Posterior cingulate gyrus (tissue), 11 donors: ENCODE measurements at regions not wholly inside any gene's neighbourhood (a gene's known extent, or its start where the extent isn't known, plus 50 kb on each side); places are given as distances from the start of the nearest gene placed in this dataset.

Experiments used
- DNase-seq, 10 donors: peaks; one replicate each; pipeline versions ENCODE4 v3.0.0 to v3.0.0-alpha.2; 2020 to 2021; ENCODE audit warnings: mixed read lengths in 3 of 10
- intact Hi-C: fragments of 100-400 bp; cut with DNase I; formaldehyde crosslinking; loops from one replicate; pipeline ENCODE4 v1.15.1; 2023

DNA sequence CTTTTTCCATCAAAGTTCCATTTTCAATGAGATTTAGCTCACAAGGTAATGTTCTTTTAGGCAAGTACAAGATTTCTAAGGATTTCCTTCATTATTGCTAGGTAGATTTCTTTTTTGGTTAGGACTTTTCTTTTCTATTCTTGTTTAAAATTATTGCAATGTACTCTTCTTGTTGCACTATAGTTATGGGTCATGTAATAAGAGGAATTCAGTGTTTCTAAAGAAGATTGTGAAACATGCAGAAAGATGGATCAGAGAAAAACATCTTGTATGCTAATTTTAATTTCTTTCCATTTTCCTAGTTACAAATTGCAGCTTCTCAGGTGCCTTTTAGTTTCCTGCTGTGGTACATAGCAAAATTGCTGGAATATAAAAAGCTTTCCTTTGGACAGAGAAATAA lies 56.1 kb downstream of the BTG1 start:
- no peak for DNase-seq
- intact Hi-C loops, result no loop called here

DNA sequence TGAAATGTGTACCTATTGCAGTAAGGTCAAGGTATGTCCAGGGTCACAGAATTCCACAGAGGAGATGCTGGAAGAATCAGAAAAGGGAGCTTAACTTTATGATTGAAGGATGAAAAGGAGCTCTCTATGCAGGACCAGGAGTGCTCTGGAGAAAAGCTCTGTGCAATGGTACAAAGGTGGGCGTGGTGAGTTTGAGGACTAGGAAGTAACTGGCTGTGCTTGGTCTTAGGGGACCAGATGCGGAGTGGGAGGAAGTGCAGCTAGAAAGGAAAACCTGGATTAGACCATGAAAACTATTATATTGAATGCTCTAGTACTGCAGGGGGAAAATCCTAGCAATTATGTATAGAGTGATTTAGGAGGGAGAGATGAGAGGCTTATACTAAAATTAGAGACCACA lies 56.8 kb downstream of the BTG1 start:
- DNase-seq, result peak in 3 of 10 donors; percentile 24 to 72 (median 39)
- intact Hi-C loops, result no loop called here

DNA sequence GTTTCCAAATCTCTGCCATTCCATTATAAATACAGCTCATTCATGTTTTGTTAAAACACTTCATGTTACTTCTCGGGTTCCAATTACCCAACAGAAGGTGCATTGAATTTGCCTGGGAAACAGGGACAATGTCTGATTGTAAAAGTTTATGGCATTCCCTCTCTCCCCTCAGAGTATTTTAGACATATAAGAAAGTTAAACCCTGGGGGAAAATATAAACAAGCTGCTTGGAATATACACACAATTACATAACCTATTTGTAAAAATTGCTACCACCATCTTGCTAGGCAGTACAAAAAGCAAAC lies 60.0 kb downstream of the BTG1 start:
- DNase-seq, result no peak
- intact Hi-C loops, result no loop called here

- no peak for DNase-seq
- intact Hi-C loops, result no loop called here
Measured at GRCh38 chr12:92085040-92085735, 60.5 kb downstream of the BTG1 start.

DNA sequence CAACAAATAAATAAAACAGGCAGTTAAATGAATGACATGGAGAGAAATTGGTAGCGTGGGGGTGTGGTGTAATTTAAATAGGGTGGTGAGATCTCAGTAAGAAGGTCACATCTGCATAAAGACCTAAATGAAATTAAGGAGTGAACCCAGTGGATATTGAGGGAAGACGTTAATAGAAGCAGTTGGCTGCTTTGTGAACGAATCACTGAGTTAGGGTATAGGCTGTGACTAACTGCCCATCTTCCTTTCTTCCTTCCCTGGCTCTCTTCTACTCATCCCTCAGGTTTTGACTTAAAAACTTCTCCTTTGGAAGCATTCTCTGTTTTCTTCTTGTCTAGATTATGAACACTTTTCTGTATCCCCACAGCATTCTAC lies 64.7 kb downstream of the BTG1 start:
- intact Hi-C loops, result no loop called here
- DNase-seq, result no peak

DNA sequence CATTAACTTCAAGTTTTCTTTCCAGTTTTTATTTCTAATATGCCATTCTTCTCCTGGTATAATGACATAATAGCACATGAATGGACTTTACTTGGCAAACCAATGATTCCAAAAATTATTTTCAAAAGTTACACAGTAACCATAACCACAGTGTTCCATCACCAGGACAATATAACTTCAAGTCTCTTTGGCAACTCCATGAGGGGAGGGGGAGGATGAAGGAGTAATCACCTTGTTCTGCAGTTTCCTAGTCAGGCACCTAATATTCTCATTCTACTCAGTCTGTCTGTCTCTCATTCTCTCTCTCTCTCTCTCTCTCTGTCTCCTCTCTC lies 66.6 kb downstream of the BTG1 start:
- no peak for DNase-seq
- intact Hi-C loops, result no loop called here

DNA sequence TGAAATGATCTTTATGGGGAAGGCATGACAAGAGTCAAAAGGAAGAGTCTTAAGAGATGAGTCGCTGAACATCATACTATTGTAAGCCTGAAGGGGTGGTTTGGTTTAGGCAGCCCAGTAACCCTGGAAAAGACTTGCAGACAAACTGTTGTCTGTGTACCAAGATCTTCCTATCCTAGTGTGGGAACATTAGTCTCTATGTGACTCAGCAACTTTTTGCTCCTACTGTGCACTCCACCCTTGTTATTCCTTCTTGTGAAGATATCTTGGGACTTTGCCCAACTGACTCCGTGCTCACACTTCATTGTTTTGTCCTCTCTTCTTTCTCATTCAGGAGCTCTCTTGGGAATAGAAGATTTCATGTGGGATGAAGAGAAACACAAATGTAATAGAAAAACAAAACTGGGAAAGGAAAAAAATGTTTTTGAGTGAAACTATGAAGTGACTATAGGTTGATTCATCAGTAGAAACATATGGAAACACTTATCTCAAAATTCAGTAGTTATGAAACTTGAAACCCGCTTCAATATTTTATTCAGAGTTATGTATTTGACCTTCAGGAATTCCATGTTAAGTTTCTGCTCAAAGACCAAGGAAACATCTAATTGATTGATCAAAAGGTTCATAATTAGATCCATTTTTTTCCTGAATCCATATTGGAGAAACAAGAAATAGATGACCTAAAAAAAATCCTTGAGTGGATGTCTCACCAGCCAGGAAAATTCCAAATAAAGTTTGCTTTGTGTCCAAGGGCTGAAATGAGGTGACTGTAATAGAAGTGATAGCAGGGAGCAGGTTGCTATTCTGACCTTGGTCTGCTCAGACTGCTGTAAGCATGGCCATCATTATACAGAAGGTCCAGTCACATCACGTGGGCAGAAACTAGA lies 67.2 kb downstream of the BTG1 start:
- intact Hi-C loops, result no loop called here
- no peak for DNase-seq

- intact Hi-C loops, result no loop called here
Measured at GRCh38 chr12:92077530-92077929, 68.1 kb downstream of the BTG1 start.

GRCh38 chr12:92076101-92076500 lies 69.5 kb downstream of the BTG1 start:
- no peak for DNase-seq
- intact Hi-C loops, result no loop called here

More at GRCh38 chr12:92077530-92077929, 68.1 kb downstream of the BTG1 start:
- DNase-seq, result no peak

GRCh38 chr12:92075425-92075914 lies 70.2 kb downstream of the BTG1 start:
- no peak for DNase-seq
- intact Hi-C loops, result no loop called here

DNA sequence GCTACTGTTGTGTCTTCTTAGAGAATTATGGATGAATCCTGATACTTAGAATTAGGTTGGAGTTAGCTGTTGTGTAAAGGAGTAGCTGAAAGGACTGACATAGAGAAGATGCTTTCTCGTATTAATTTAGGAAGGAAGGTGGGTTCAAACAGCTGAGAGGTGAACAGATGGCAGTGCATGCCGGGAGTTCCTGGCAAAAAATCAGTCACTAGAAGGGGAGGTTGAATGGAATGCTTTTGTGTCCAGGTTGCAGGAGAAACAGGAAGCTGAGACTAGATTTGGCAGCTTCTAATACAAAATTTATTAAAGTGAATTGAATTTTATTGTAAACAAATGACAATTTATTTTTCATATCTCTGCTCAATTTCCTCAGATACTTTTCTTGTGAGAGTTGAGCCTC lies 70.8 kb downstream of the BTG1 start:
- DNase-seq, result no peak
- intact Hi-C loops, result no loop called here

DNA sequence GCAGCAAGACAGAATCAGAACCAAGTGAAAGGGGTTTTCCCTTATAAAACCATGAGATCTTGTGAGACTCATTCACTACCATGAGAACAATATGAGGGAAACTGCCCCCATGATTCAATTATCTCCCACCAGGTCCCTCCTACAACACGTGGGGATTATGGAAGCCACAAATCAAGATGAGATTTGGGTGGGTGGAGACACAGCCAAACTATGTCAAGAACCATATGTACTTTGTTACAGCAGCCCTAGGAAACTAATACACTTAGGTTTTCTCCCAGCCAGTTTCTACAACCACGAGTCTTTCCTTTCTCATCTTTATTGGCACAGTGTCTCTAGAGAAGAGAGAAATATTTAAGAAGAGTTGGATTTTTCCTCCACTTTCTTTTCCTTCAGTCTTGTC lies 72.6 kb downstream of the BTG1 start:
- intact Hi-C loops, result no loop called here
- DNase-seq, result no peak

DNA sequence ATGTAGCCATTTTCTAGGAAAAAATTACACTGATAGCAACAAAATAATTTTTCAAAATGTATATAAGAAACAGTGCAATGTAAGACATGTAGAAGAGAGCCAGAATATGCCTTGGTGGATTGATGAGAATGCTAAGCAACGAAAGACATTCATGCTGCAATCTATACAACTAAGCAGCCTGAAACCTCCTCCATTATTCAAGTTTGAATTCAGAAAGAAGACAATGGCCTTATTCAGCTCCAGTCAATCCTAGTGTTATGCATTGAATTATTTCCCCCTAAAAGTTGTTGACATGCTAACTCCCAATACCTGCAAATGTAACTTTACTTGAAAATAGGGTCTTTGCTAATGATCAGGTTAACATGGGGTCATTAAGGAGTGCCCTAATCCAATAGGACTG lies 73.5 kb downstream of the BTG1 start:
- intact Hi-C loops, result no loop called here
- DNase-seq, result no peak

DNA sequence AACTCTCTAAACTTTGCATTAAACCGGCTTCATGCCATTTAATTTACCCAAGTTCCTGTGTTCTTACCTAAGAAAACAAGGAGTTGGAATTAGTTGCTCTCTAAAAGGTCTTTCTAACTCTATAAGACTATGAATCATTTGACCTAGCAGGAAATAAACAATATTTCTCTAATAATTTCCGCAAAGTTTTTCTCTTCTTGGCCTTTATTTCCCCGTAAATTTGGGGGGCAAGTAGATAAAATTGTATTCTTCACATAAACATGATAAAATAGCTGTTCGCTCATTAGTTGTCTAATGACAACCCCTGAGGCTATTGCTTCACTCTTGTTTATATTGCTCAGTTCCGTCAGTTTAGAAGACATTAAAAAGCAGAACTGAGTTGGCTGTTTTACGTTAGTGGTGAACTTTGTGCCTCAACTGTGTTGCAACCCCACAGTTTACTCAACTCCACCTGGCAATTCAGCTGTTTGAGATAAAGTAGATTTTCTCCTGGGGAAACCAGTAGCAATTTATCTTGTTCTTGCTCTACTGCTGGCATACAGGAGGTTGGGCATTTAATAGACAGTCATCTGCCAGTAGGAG lies 74.7 kb downstream of the BTG1 start:
- intact Hi-C loops, result no loop called here
- DNase-seq, result no peak

DNA sequence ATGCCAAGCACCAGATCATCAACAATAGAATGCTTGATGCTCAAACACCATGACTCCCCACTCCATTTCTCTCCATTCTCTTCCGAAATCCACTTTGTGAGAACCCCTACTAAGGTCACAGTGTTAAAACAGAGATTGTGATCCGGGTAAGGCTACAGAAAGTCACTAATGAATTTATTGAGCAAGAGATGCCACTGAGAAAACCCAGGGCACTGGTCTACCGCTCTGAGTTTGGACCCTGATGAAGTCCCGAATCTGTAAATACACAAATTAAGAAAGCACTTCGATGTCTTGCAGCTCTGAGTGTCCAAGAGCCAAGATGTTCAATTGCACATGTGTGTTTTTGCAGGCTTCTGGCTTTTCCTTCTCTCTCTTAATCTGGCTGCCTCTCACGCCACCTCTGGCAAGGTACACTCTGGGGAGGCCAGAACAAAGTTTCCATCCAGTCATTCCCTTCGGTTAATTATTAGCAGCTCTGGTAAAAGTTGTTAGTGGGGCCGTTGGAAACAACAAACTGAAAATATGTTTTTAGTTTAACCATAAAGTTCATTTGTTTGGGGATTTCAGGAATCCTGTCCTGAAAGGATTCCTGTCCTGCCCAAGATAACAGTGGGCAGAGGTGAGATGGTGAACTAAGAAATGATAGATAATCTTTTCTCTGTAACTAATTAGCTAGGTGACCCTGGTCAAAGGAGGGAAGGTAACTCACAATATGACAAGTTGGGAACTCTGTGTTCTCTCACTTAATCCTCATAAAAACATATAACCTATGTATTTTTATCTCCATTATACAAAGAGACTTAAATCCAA lies 75.4 kb downstream of the BTG1 start:
- intact Hi-C loops, result no loop called here
- no peak for DNase-seq

DNA sequence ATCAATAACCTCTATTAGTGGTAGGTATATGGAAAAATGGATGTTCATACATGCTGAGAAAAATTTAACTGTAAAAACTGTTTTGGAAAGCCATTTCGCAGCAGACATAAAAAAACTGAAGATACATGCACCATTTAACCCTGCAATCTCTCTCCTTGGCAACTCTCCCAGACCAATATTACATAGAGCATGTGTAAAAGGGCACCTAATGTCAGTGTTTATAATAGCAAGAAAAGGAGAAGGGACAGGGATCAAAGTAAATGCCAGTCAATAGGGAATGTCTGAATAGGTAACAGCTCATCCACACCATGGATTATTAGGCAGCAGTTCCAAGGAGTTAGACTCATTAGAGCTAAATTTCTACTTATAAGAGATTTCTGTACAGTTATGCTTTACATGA lies 77.2 kb downstream of the BTG1 start:
- intact Hi-C loops, result no loop called here
- no peak for DNase-seq

DNA sequence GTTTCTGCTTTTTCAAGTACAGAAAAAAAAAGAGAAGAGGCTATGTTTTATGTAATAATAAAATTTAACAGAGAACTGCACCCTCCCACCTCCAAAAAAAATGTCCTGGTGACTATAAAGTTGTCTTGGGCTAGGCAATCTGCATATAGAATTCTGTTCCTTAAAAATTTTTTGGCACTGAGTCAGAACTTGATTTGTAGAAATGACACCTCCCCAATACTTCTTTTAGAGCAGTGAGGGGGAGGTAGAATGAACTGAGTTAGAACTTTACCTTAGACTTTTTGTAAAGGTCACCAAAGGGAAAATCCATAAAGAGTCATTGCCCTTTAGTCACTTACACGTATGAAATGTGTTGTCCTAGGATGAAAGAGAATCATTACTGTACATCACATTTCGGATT lies 80.0 kb downstream of the BTG1 start:
- intact Hi-C loops, result no loop called here

GRCh38 chr12:92065018-92065499 lies 80.6 kb downstream of the BTG1 start:
- DNase-seq, result peak in 1 of 10 donors; percentile 27
- intact Hi-C loops, result no loop called here

More for the DNA sequence above, 80.0 kb downstream of the BTG1 start:
- no peak for DNase-seq

- DNase-seq, result peak in 1 of 10 donors; percentile 16
- intact Hi-C loops, result no loop called here
Measured at GRCh38 chr12:92064422-92064821, 81.2 kb downstream of the BTG1 start.

DNA sequence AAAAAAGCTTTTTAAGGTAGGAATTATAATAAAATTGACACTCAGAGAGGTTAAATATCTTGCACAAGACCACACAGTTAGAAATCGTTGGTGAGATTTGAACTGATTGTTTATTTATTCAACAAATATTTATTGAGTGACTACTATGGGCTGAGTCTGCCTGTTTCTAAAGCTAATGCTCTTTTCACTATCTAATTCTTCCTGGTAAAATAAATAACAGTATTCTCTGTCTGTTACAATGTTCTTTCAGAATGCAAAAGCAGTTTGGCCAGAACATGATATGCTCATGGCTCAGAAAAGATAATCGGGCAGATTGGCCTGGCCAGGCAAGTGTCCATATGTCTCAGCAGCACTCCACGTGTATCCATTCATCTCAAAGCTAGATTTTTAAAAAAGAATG lies 82.0 kb downstream of the BTG1 start:
- DNase-seq, result no peak
- intact Hi-C loops, result no loop called here
